GM12878 (cell line): ENCODE measurements at regions not wholly inside any gene's neighbourhood (a gene's known extent, or its start where the extent isn't known, plus 50 kb on each side); places are given as distances from the start of the nearest gene placed in this dataset.

ENCODE experiments used
- ATF3 ChIP-seq: IDR thresholded peaks from 2 replicates; pipeline ENCODE4 v1.6.1; 2011; ENCODE audit warnings: low read depth, mild to moderate bottlenecking, low read length, moderate library complexity, borderline replicate concordance; ENCODE audit errors: extremely low read depth
- E2F4 ChIP-seq: IDR thresholded peaks from 2 replicates; pipeline ENCODE4 v1.6.1; 2012; ENCODE audit warnings: low read depth, low read length, improper control_type of control experiment
- FOXM1 ChIP-seq: IDR thresholded peaks from 2 replicates; pipeline ENCODE4 v1.6.1; 2012; ENCODE audit warnings: low read depth, mild to moderate bottlenecking, inconsistent platforms, low read length, moderate library complexity
- POLR2A ChIP-seq: IDR thresholded peaks from 2 replicates; pipeline ENCODE4 v1.6.1; 2011; ENCODE audit warnings: low read depth, mild to moderate bottlenecking, low read length
- SMAD1 ChIP-seq: fragments of 450-650 bp; IDR thresholded peaks from 2 replicates; pipeline ENCODE4 v1.6.1; 2018; ENCODE audit warnings: mild to moderate bottlenecking, low read depth; ENCODE audit not compliant: partially characterized antibody
- TBL1XR1 ChIP-seq: IDR thresholded peaks from 2 replicates; pipeline ENCODE4 v1.6.1; 2012; ENCODE audit warnings: low read depth, low read length, improper control_type of control experiment
- TF ChIP-seq, protein P1 (sequence below): IDR thresholded peaks from 2 replicates; pipeline ENCODE4 v1.6.1; 2012; ENCODE audit warnings: low read depth, low read length, improper control_type of control experiment
- TF ChIP-seq, protein P2 (sequence below), 3 experiments: IDR thresholded peaks in 2 of 3; conservative IDR thresholded peaks in 1 of 3; 2 replicates each; pipeline ENCODE4 v1.5.1; 2011; ENCODE audit warnings: low read depth in 3 of 3, low read length in 3 of 3, mild to moderate bottlenecking in 3 of 3, control low read depth in 2 of 3, moderate library complexity in 2 of 3, inconsistent platforms in 1 of 3, mixed read lengths in 1 of 3; ENCODE audit not compliant: control insufficient read depth in 2 of 3, insufficient read depth in 1 of 3; ENCODE audit errors: extremely low read depth in 1 of 3
- TF ChIP-seq, protein P3 (sequence below): fragments of 450-650 bp; IDR thresholded peaks from 2 replicates; pipeline ENCODE4 v1.6.1; 2017; ENCODE audit warnings: mild to moderate bottlenecking

- TF ChIP-seq, protein P1, sequence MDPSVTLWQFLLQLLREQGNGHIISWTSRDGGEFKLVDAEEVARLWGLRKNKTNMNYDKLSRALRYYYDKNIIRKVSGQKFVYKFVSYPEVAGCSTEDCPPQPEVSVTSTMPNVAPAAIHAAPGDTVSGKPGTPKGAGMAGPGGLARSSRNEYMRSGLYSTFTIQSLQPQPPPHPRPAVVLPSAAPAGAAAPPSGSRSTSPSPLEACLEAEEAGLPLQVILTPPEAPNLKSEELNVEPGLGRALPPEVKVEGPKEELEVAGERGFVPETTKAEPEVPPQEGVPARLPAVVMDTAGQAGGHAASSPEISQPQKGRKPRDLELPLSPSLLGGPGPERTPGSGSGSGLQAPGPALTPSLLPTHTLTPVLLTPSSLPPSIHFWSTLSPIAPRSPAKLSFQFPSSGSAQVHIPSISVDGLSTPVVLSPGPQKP = no peak
- TF ChIP-seq, protein P2, sequence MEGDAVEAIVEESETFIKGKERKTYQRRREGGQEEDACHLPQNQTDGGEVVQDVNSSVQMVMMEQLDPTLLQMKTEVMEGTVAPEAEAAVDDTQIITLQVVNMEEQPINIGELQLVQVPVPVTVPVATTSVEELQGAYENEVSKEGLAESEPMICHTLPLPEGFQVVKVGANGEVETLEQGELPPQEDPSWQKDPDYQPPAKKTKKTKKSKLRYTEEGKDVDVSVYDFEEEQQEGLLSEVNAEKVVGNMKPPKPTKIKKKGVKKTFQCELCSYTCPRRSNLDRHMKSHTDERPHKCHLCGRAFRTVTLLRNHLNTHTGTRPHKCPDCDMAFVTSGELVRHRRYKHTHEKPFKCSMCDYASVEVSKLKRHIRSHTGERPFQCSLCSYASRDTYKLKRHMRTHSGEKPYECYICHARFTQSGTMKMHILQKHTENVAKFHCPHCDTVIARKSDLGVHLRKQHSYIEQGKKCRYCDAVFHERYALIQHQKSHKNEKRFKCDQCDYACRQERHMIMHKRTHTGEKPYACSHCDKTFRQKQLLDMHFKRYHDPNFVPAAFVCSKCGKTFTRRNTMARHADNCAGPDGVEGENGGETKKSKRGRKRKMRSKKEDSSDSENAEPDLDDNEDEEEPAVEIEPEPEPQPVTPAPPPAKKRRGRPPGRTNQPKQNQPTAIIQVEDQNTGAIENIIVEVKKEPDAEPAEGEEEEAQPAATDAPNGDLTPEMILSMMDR (IDR thresholded peaks at IDR 0.05 in 2 of 3, conservative IDR thresholded peaks at IDR 0.05 in 1 of 3; ENCODE audit: control insufficient read depth in 2 of 3, extremely low read depth in 1 of 3, insufficient read depth in 1 of 3, low read depth in 3 of 3, low read length in 3 of 3) = no peak
- TF ChIP-seq E2F4 = no peak
- TF ChIP-seq, protein P3, sequence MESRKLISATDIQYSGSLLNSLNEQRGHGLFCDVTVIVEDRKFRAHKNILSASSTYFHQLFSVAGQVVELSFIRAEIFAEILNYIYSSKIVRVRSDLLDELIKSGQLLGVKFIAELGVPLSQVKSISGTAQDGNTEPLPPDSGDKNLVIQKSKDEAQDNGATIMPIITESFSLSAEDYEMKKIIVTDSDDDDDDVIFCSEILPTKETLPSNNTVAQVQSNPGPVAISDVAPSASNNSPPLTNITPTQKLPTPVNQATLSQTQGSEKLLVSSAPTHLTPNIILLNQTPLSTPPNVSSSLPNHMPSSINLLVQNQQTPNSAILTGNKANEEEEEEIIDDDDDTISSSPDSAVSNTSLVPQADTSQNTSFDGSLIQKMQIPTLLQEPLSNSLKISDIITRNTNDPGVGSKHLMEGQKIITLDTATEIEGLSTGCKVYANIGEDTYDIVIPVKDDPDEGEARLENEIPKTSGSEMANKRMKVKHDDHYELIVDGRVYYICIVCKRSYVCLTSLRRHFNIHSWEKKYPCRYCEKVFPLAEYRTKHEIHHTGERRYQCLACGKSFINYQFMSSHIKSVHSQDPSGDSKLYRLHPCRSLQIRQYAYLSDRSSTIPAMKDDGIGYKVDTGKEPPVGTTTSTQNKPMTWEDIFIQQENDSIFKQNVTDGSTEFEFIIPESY = no peak
- no peak for TF ChIP-seq POLR2A
- no peak for TF ChIP-seq SMAD1
- no peak for TF ChIP-seq ATF3
- TF ChIP-seq FOXM1 = no peak
- TF ChIP-seq TBL1XR1 = no peak
These were observed 88.9 kb upstream of the LNX1 start for GRCh38 chr4:53680168-53680567.
